Natural killer cell (primary cell): ENCODE measurements at regions not wholly inside any gene's neighbourhood (a gene's known extent, or its start where the extent isn't known, plus 50 kb on each side); places are given as distances from the start of the nearest gene placed in this dataset.

Experiments used
- ATAC-seq, 3 donors: fragments of 150-1000 bp in 2 of 3; fragments of 200-7000 bp in 1 of 3; cut with Tn5 transposase; 1 replicate in 1 of 3; 2 replicates in 2 of 3; pipeline ENCODE4 v1.10.0; 2021; ENCODE audit warnings: mild to moderate bottlenecking in 2 of 3, moderate library complexity in 2 of 3
- DNase-seq, 2 donors: peaks; one replicate each; pipeline versions ENCODE4 v3.0.0 to v3.0.0-alpha.2; 2013 to 2021; ENCODE audit warnings: mixed read lengths in 1 of 2
- H3K27ac ChIP-seq: one replicate; pipeline ENCODE4 v1.5.1; 2013; ENCODE audit warnings: mild to moderate bottlenecking, low read length
- H3K27me3 ChIP-seq: one replicate; pipeline ENCODE4 v1.6.1; 2013; ENCODE audit warnings: low read length; ENCODE audit not compliant: control insufficient read depth, insufficient read depth
- H3K36me3 ChIP-seq: one replicate; pipeline ENCODE4 v1.6.1; 2013; ENCODE audit warnings: low read length; ENCODE audit not compliant: control insufficient read depth, insufficient read depth
- H3K4me1 ChIP-seq: one replicate; pipeline ENCODE4 v1.6.1; 2013; ENCODE audit warnings: low read length; ENCODE audit not compliant: control insufficient read depth, insufficient read depth
- H3K4me3 ChIP-seq: one replicate; pipeline ENCODE4 v1.5.1; 2013; ENCODE audit warnings: low read length
- H3K9me3 ChIP-seq: one replicate; pipeline ENCODE4 v1.6.1; 2013; ENCODE audit warnings: low read length; ENCODE audit not compliant: control insufficient read depth, insufficient read depth
- H3K27ac Mint-ChIP-seq, 2 donors: one replicate each; pipeline ENCODE4 v1.8.0; 2022; ENCODE audit warnings: mild to moderate bottlenecking in 2 of 2, mixed read lengths in 2 of 2, moderate library complexity in 1 of 2
- H3K27me3 Mint-ChIP-seq, 2 donors: one replicate each; pipeline ENCODE4 v1.8.0; 2022; ENCODE audit warnings: low read depth in 2 of 2, mixed read lengths in 2 of 2
- H3K36me3 Mint-ChIP-seq: one replicate; pipeline ENCODE4 v1.8.0; 2022; ENCODE audit warnings: mixed read lengths
- H3K4me1 Mint-ChIP-seq, 2 donors: one replicate each; pipeline ENCODE4 v1.8.0; 2022; ENCODE audit warnings: mixed read lengths in 2 of 2
- H3K4me3 Mint-ChIP-seq: one replicate; pipeline ENCODE4 v1.8.0; 2022; ENCODE audit warnings: mild to moderate bottlenecking, moderate library complexity, mixed read lengths
- H3K9me3 Mint-ChIP-seq, 2 donors: one replicate each; pipeline ENCODE4 v1.8.0; 2022; ENCODE audit warnings: mixed read lengths in 2 of 2
- CTCF ChIP-seq: fragments of 200-600 bp; IDR thresholded peaks from one replicate; pipeline ENCODE4 v1.8.0; 2022; ENCODE audit warnings: antibody characterized with exemption
- WGBS: methylation state at CpG from one replicate; pipeline ENCODE4 v1.1.7; 2013; ENCODE audit warnings: missing lambda C conversion rate; ENCODE audit not compliant: insufficient coverage; 5-methylcytosine and 5-hydroxymethylcytosine counted together
- intact Hi-C: fragments of 100-400 bp; cut with micrococcal nuclease; formaldehyde crosslinking; loops from one replicate; pipeline ENCODE4 v1.14.2; 2022

GRCh38 chr3:34139566-34139965 is 341.1 kb downstream of the PDCD6IP start:
- TF ChIP-seq CTCF: no peak
- intact Hi-C loops: no loop called here
- ATAC-seq (no peak), DNase-seq (no peak)
- Histone ChIP-seq H3K9me3 (no peaks in the 10 kb centered on the region), H3K36me3 (no peaks in the 10 kb centered on the region), H3K4me3 (no peak overlapping the region), H3K4me1 (no peaks in the 10 kb centered on the region), H3K27ac (no peak overlapping the region), H3K27me3 (no peaks in the 10 kb centered on the region)
- no peak overlapping the region for H3K27ac Mint-ChIP-seq
- H3K36me3 Mint-ChIP-seq: no peaks in the 10 kb centered on the region
- H3K9me3 Mint-ChIP-seq: peaks cover 0 to 4% of the 10 kb centered on the region in 2 donors
- H3K27me3 Mint-ChIP-seq: no peaks in the 10 kb centered on the region
- no peaks in the 10 kb centered on the region for H3K4me1 Mint-ChIP-seq
- no peak overlapping the region for H3K4me3 Mint-ChIP-seq

GRCh38 chr3:34140616-34141015 is 342.2 kb downstream of the PDCD6IP start:
- Histone ChIP-seq H3K4me3 (no peak overlapping the region), H3K9me3 (no peaks in the 10 kb centered on the region), H3K4me1 (no peaks in the 10 kb centered on the region), H3K36me3 (no peaks in the 10 kb centered on the region), H3K27me3 (no peaks in the 10 kb centered on the region), H3K27ac (no peak overlapping the region)
- H3K27ac Mint-ChIP-seq: no peak overlapping the region
- no peaks in the 10 kb centered on the region for H3K4me1 Mint-ChIP-seq
- no peak overlapping the region for H3K4me3 Mint-ChIP-seq
- no peak for TF ChIP-seq CTCF
- no CpG with 5 or more reads among the region's 1 CpG for WGBS
- H3K36me3 Mint-ChIP-seq: no peaks in the 10 kb centered on the region
- H3K9me3 Mint-ChIP-seq: no peaks in the 10 kb centered on the region
- ATAC-seq (no peak), DNase-seq (no peak)
- intact Hi-C loops: no loop called here
- no peaks in the 10 kb centered on the region for H3K27me3 Mint-ChIP-seq

GRCh38 chr3:34141841-34142337 is 343.5 kb downstream of the PDCD6IP start:
- Mint-ChIP-seq H3K4me1 (no peaks in the 10 kb centered on the region), H3K36me3 (no peaks in the 10 kb centered on the region), H3K4me3 (no peak overlapping the region), H3K9me3 (no peaks in the 10 kb centered on the region), H3K27ac (no peak overlapping the region), H3K27me3 (no peaks in the 10 kb centered on the region)
- Histone ChIP-seq H3K9me3 (no peaks in the 10 kb centered on the region), H3K27me3 (no peaks in the 10 kb centered on the region), H3K27ac (no peak overlapping the region), H3K4me1 (no peaks in the 10 kb centered on the region), H3K36me3 (no peaks in the 10 kb centered on the region), H3K4me3 (no peak overlapping the region)
- no peak for TF ChIP-seq CTCF
- WGBS: 52% methylated on average over 3 of the region's 3 CpGs
- ATAC-seq (no peak), DNase-seq (no peak)
- intact Hi-C loops: no loop called here

GRCh38 chr3:34145796-34146195 is 347.4 kb downstream of the PDCD6IP start:
- Mint-ChIP-seq H3K27ac (no peak overlapping the region), H3K4me1 (no peaks in the 10 kb centered on the region), H3K36me3 (no peaks in the 10 kb centered on the region), H3K9me3 (no peaks in the 10 kb centered on the region), H3K4me3 (no peak overlapping the region), H3K27me3 (no peaks in the 10 kb centered on the region)
- WGBS: 45% methylated on average over 3 of the region's 3 CpGs
- Histone ChIP-seq H3K36me3 (no peaks in the 10 kb centered on the region), H3K27me3 (no peaks in the 10 kb centered on the region), H3K27ac (no peak overlapping the region), H3K4me3 (no peak overlapping the region), H3K4me1 (no peaks in the 10 kb centered on the region), H3K9me3 (no peaks in the 10 kb centered on the region)
- no peak for DNase-seq
- intact Hi-C loops: no loop called here
- TF ChIP-seq CTCF: no peak
- ATAC-seq: no peak
